ENCODE measurements at regions not wholly inside any gene's neighbourhood (a gene's known extent, or its start where the extent isn't known, plus 50 kb on each side); places are given as distances from the start of the nearest gene placed in this dataset.

DNA sequence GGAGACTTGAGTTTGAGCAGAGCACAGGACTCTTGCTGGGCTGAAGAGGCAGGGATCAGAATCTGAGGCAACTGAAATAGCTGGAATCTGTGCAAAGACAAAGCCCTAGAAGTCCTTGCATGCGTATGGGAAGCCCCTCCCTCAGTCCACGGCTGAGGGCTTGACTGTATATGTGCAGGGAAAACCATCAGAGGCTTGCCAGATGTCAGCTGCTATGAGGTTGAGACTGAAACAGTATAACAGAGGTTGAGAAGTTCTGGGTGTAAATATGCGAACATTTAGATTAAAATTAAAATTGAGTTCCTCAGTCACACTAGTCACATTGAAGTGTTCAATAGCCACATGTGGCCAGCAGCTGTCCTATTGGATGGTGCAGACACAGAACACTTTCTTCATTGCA, 108.8 kb upstream of the NEDD9 start:
- Histone ChIP-seq H3K9me3 (ENCODE audit: low read length) (no peaks in the 10 kb centered on the region), H4K20me1 (ENCODE audit: insufficient read depth, low read length) (no peaks in the 10 kb centered on the region), H3K27me3 (ENCODE audit: insufficient read depth, low read length) (no peaks in the 10 kb centered on the region), H3F3A (ENCODE audit: insufficient read depth, low read length) (no peaks in the 10 kb centered on the region), H2AFZ (ENCODE audit: low read length) (no peak overlapping the region), H3K4me1 (ENCODE audit: insufficient read depth, low read length, severe bottlenecking) (peaks cover 5% of the 10 kb centered on the region), H3K79me2 (ENCODE audit: insufficient read depth, low read length) (no peaks in the 10 kb centered on the region), H3K9ac (ENCODE audit: low read length) (no peak overlapping the region), H3K4me2 (ENCODE audit: low read length) (no peak overlapping the region), H3K36me3 (ENCODE audit: insufficient read depth, low read length) (peaks cover 8% of the 10 kb centered on the region), H3K9me2 (ENCODE audit: low read depth, low read length) (no peaks in the 10 kb centered on the region), H3K27ac (ENCODE audit: low read depth, low read length, poor library complexity, severe bottlenecking) (no peak overlapping the region), H3K4me3 (ENCODE audit: low read depth, low read length, poor library complexity, severe bottlenecking) (no peak overlapping the region)
- TF ChIP-seq, protein P1, sequence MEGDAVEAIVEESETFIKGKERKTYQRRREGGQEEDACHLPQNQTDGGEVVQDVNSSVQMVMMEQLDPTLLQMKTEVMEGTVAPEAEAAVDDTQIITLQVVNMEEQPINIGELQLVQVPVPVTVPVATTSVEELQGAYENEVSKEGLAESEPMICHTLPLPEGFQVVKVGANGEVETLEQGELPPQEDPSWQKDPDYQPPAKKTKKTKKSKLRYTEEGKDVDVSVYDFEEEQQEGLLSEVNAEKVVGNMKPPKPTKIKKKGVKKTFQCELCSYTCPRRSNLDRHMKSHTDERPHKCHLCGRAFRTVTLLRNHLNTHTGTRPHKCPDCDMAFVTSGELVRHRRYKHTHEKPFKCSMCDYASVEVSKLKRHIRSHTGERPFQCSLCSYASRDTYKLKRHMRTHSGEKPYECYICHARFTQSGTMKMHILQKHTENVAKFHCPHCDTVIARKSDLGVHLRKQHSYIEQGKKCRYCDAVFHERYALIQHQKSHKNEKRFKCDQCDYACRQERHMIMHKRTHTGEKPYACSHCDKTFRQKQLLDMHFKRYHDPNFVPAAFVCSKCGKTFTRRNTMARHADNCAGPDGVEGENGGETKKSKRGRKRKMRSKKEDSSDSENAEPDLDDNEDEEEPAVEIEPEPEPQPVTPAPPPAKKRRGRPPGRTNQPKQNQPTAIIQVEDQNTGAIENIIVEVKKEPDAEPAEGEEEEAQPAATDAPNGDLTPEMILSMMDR (IDR thresholded peaks at IDR 0.05; ENCODE audit: low read length), result no peak
- TF ChIP-seq EZH2 (IDR thresholded peaks at IDR 0.05; ENCODE audit: borderline replicate concordance, low read length), result no peak

GRCh38 chr6:11339380-11339779, 106.9 kb upstream of the NEDD9 start:
- Histone ChIP-seq H3K27me3 (ENCODE audit: insufficient read depth, low read length) (no peaks in the 10 kb centered on the region), H3K9me3 (ENCODE audit: low read length) (no peaks in the 10 kb centered on the region), H3K36me3 (ENCODE audit: insufficient read depth, low read length) (peaks cover 8% of the 10 kb centered on the region), H3K4me1 (ENCODE audit: insufficient read depth, low read length, severe bottlenecking) (peaks cover 2% of the 10 kb centered on the region), H3K79me2 (ENCODE audit: insufficient read depth, low read length) (no peaks in the 10 kb centered on the region), H3K27ac (ENCODE audit: low read depth, low read length, poor library complexity, severe bottlenecking) (no peak overlapping the region), H3K4me2 (ENCODE audit: low read length) (no peak overlapping the region), H2AFZ (ENCODE audit: low read length) (no peak overlapping the region), H3K9ac (ENCODE audit: low read length) (no peak overlapping the region), H3K4me3 (ENCODE audit: low read depth, low read length, poor library complexity, severe bottlenecking) (no peak overlapping the region), H3K9me2 (ENCODE audit: low read depth, low read length) (no peaks in the 10 kb centered on the region), H3F3A (ENCODE audit: insufficient read depth, low read length) (no peaks in the 10 kb centered on the region), H4K20me1 (ENCODE audit: insufficient read depth, low read length) (no peaks in the 10 kb centered on the region)
- TF ChIP-seq EZH2 (IDR thresholded peaks at IDR 0.05; ENCODE audit: borderline replicate concordance, low read length), result no peak
- TF ChIP-seq, protein P1 (IDR thresholded peaks at IDR 0.05; ENCODE audit: low read length), result no peak

- no peaks in the 10 kb centered on the region for H4K20me1 ChIP-seq (ENCODE audit: insufficient read depth, low read length)
- no peak overlapping the region for H3K9ac ChIP-seq (ENCODE audit: low read length)
- H3K9me3 ChIP-seq (ENCODE audit: low read length), result no peaks in the 10 kb centered on the region
- no peak overlapping the region for H3K27ac ChIP-seq (ENCODE audit: low read depth, low read length, poor library complexity, severe bottlenecking)
- no peaks in the 10 kb centered on the region for H3F3A ChIP-seq (ENCODE audit: insufficient read depth, low read length)
- no peak overlapping the region for H3K4me3 ChIP-seq (ENCODE audit: low read depth, low read length, poor library complexity, severe bottlenecking)
- no peaks in the 10 kb centered on the region for H3K27me3 ChIP-seq (ENCODE audit: insufficient read depth, low read length)
- no peaks in the 10 kb centered on the region for H3K9me2 ChIP-seq (ENCODE audit: low read depth, low read length)
- no peaks in the 10 kb centered on the region for H3K79me2 ChIP-seq (ENCODE audit: insufficient read depth, low read length)
- H3K4me2 ChIP-seq (ENCODE audit: low read length), result no peak overlapping the region
- H3K36me3 ChIP-seq (ENCODE audit: insufficient read depth, low read length), result peaks cover 8% of the 10 kb centered on the region
- TF ChIP-seq EZH2 (IDR thresholded peaks at IDR 0.05; ENCODE audit: borderline replicate concordance, low read length), result no peak
- TF ChIP-seq, protein P1 (IDR thresholded peaks at IDR 0.05; ENCODE audit: low read length), result no peak
- peaks cover 14% of the 10 kb centered on the region for H3K4me1 ChIP-seq (ENCODE audit: insufficient read depth, low read length, severe bottlenecking)
- no peak overlapping the region for H2AFZ ChIP-seq (ENCODE audit: low read length)
Observed at GRCh38 chr6:11337306-11337705, 104.8 kb upstream of the NEDD9 start.
